CD4-positive, alpha-beta memory T cell (primary cell): ENCODE measurements at regions not wholly inside any gene's neighbourhood (a gene's known extent, or its start where the extent isn't known, plus 50 kb on each side); places are given as distances from the start of the nearest gene placed in this dataset.

Experiments used
- CTCF ChIA-PET: fragments of 350-600 bp; sonication (Branson Sonifier 250); formaldehyde crosslinking; loops from one replicate; lab custom pipeline; 2021; ENCODE audit warnings: inconsistent platforms; ENCODE audit not compliant: partially characterized antibody; lab: Charles Lee
- POLR2A ChIA-PET: fragments of 350-600 bp; sonication (Branson Sonifier 250); formaldehyde crosslinking; loops from one replicate; lab custom pipeline; 2021; ENCODE audit not compliant: partially characterized antibody; lab: Charles Lee
- DNase-seq, 5 donors: peaks; one replicate each; pipeline versions ENCODE4 v3.0.0 to v3.0.0-alpha.2; 2020 to 2022; ENCODE audit warnings: mixed read lengths in 1 of 5
- H3K27ac ChIP-seq: one replicate; pipeline ENCODE4 v1.7.0; 2013; ENCODE audit warnings: low read depth, low read length
- H3K27me3 ChIP-seq: 2 replicates; pipeline ENCODE4 v1.7.0; 2013; ENCODE audit warnings: mild to moderate bottlenecking, low read length, moderate library complexity; ENCODE audit not compliant: insufficient read depth
- H3K36me3 ChIP-seq: 2 replicates; pipeline ENCODE4 v1.7.0; 2013; ENCODE audit warnings: mild to moderate bottlenecking, low read length, moderate library complexity; ENCODE audit not compliant: insufficient read depth
- H3K4me1 ChIP-seq: 2 replicates; pipeline ENCODE4 v1.7.0; 2013; ENCODE audit warnings: mild to moderate bottlenecking, low read length, moderate library complexity; ENCODE audit not compliant: insufficient read depth
- H3K4me3 ChIP-seq, 2 donors: one replicate each; pipeline ENCODE4 v1.7.0; 2013; ENCODE audit warnings: low read length in 2 of 2, mild to moderate bottlenecking in 1 of 2
- H3K9me3 ChIP-seq, 2 donors: one replicate each; pipeline ENCODE4 v1.7.0; 2013; ENCODE audit warnings: low read length in 2 of 2, control low read depth in 1 of 2; ENCODE audit not compliant: control insufficient read depth in 1 of 2
- H3K27ac Mint-ChIP-seq, 7 donors: one replicate each; pipeline ENCODE4 v1.8.0; 2020 to 2021; ENCODE audit warnings: mixed read lengths in 7 of 7, mild to moderate bottlenecking in 6 of 7, inconsistent platforms in 3 of 7, moderate library complexity in 3 of 7
- H3K27me3 Mint-ChIP-seq, 2 donors: one replicate each; pipeline ENCODE4 v1.8.0; 2020 to 2021; ENCODE audit warnings: mixed read lengths in 2 of 2
- H3K36me3 Mint-ChIP-seq, 2 donors: one replicate each; pipeline ENCODE4 v1.8.0; 2020 to 2021; ENCODE audit warnings: mixed read lengths in 2 of 2, inconsistent platforms in 1 of 2, mild to moderate bottlenecking in 1 of 2
- H3K4me1 Mint-ChIP-seq, 4 donors: one replicate each; pipeline ENCODE4 v1.8.0; 2020 to 2021; ENCODE audit warnings: mixed read lengths in 4 of 4, mild to moderate bottlenecking in 1 of 4
- H3K4me3 Mint-ChIP-seq, 8 donors: one replicate each; pipeline ENCODE4 v1.8.0; 2020 to 2021; ENCODE audit warnings: mixed read lengths in 8 of 8, mild to moderate bottlenecking in 7 of 8, moderate library complexity in 6 of 8, inconsistent platforms in 3 of 8
- H3K9me3 Mint-ChIP-seq, 8 donors: one replicate each; pipeline ENCODE4 v1.8.0; 2020 to 2021; ENCODE audit warnings: mixed read lengths in 8 of 8, mild to moderate bottlenecking in 5 of 8, inconsistent platforms in 3 of 8, moderate library complexity in 1 of 8
- intact Hi-C: fragments of 100-400 bp; cut with micrococcal nuclease; formaldehyde crosslinking; loops from one replicate; pipeline ENCODE4 v1.15.1; 2023

- Histone ChIP-seq H3K4me1 (no peaks in the 10 kb centered on the region), H3K4me3 (no peak overlapping the region), H3K27ac (no peak overlapping the region), H3K27me3 (no peaks in the 10 kb centered on the region), H3K36me3 (no peaks in the 10 kb centered on the region), H3K9me3 (no peaks in the 10 kb centered on the region)
- Mint-ChIP-seq H3K4me3 (no peak overlapping the region), H3K9me3 (peaks cover 0 to 4% (median 1%) of the 10 kb centered on the region in 8 donors), H3K4me1 (peaks cover 0 to 4% (median 0%) of the 10 kb centered on the region in 4 donors), H3K27me3 (no peaks in the 10 kb centered on the region), H3K27ac (no peak overlapping the region), H3K36me3 (no peaks in the 10 kb centered on the region)
- intact Hi-C loops: no loop called here
- CTCF ChIA-PET: no interaction called here
- POLR2A ChIA-PET: no interaction called here
- no peak for DNase-seq
Measured at GRCh38 chr5:3300726-3301125, 294.9 kb upstream of the IRX1 start.

- no peaks in the 10 kb centered on the region for H3K36me3 ChIP-seq
- no peaks in the 10 kb centered on the region for H3K9me3 ChIP-seq
- Mint-ChIP-seq H3K4me1 (no peaks in the 10 kb centered on the region), H3K36me3 (no peaks in the 10 kb centered on the region), H3K9me3 (peaks cover 0 to 6% (median 3%) of the 10 kb centered on the region in 8 donors), H3K4me3 (no peak overlapping the region), H3K27me3 (no peaks in the 10 kb centered on the region), H3K27ac (no peak overlapping the region)
- H3K27ac ChIP-seq: no peak overlapping the region
- H3K4me1 ChIP-seq: no peaks in the 10 kb centered on the region
- ChIA-PET CTCF (no interaction called here), POLR2A (no interaction called here)
- H3K27me3 ChIP-seq: no peaks in the 10 kb centered on the region
- no peak for DNase-seq
- intact Hi-C loops: no loop called here
- H3K4me3 ChIP-seq: no peak overlapping the region
Measured at GRCh38 chr5:3299441-3299840, 296.2 kb upstream of the IRX1 start.

GRCh38 chr5:3297853-3298252 is 297.8 kb upstream of the IRX1 start:
- no peak overlapping the region for H3K4me3 Mint-ChIP-seq
- H3K27me3 Mint-ChIP-seq: no peaks in the 10 kb centered on the region
- Histone ChIP-seq H3K27me3 (no peaks in the 10 kb centered on the region), H3K4me3 (no peak overlapping the region), H3K9me3 (no peaks in the 10 kb centered on the region), H3K36me3 (no peaks in the 10 kb centered on the region), H3K27ac (no peak overlapping the region), H3K4me1 (no peaks in the 10 kb centered on the region)
- POLR2A ChIA-PET: no interaction called here
- intact Hi-C loops: no loop called here
- peaks cover 0 to 8% (median 4%) of the 10 kb centered on the region in 8 donors for H3K9me3 Mint-ChIP-seq
- CTCF ChIA-PET: no interaction called here
- DNase-seq: no peak
- no peak overlapping the region for H3K27ac Mint-ChIP-seq
- H3K4me1 Mint-ChIP-seq: no peaks in the 10 kb centered on the region
- no peaks in the 10 kb centered on the region for H3K36me3 Mint-ChIP-seq

- Mint-ChIP-seq H3K27me3 (no peaks in the 10 kb centered on the region), H3K27ac (no peak overlapping the region), H3K4me1 (no peaks in the 10 kb centered on the region), H3K36me3 (no peaks in the 10 kb centered on the region), H3K9me3 (peaks cover 0 to 15% (median 2%) of the 10 kb centered on the region in 8 donors), H3K4me3 (no peak overlapping the region)
- no peak overlapping the region for H3K4me3 ChIP-seq
- ChIA-PET CTCF (no interaction called here), POLR2A (no interaction called here)
- no peaks in the 10 kb centered on the region for H3K36me3 ChIP-seq
- H3K4me1 ChIP-seq: no peaks in the 10 kb centered on the region
- DNase-seq: no peak
- no peak overlapping the region for H3K27ac ChIP-seq
- H3K27me3 ChIP-seq: no peaks in the 10 kb centered on the region
- H3K9me3 ChIP-seq: no peaks in the 10 kb centered on the region
- intact Hi-C loops: no loop called here
Measured at GRCh38 chr5:3288325-3288724, 307.3 kb upstream of the IRX1 start.

GRCh38 chr5:3287516-3287915 is 308.1 kb upstream of the IRX1 start:
- no peaks in the 10 kb centered on the region for H3K4me1 Mint-ChIP-seq
- no peak overlapping the region for H3K4me3 Mint-ChIP-seq
- no peaks in the 10 kb centered on the region for H3K27me3 Mint-ChIP-seq
- no peaks in the 10 kb centered on the region for H3K36me3 ChIP-seq
- no peak overlapping the region for H3K27ac Mint-ChIP-seq
- H3K36me3 Mint-ChIP-seq: no peaks in the 10 kb centered on the region
- intact Hi-C loops: no loop called here
- CTCF ChIA-PET: no interaction called here
- POLR2A ChIA-PET: no interaction called here
- no peak overlapping the region for H3K27ac ChIP-seq
- no peak overlapping the region for H3K4me3 ChIP-seq
- no peaks in the 10 kb centered on the region for H3K4me1 ChIP-seq
- no peak for DNase-seq
- peaks cover 0 to 17% (median 2%) of the 10 kb centered on the region in 8 donors for H3K9me3 Mint-ChIP-seq
- H3K27me3 ChIP-seq: no peaks in the 10 kb centered on the region
- no peaks in the 10 kb centered on the region for H3K9me3 ChIP-seq

- no peak overlapping the region for H3K4me3 Mint-ChIP-seq
- H3K4me1 Mint-ChIP-seq: no peaks in the 10 kb centered on the region
- Histone ChIP-seq H3K36me3 (no peaks in the 10 kb centered on the region), H3K4me1 (no peaks in the 10 kb centered on the region), H3K27ac (no peak overlapping the region), H3K9me3 (no peaks in the 10 kb centered on the region), H3K27me3 (no peaks in the 10 kb centered on the region), H3K4me3 (no peak overlapping the region)
- ChIA-PET POLR2A (no interaction called here), CTCF (no interaction called here)
- H3K36me3 Mint-ChIP-seq: no peaks in the 10 kb centered on the region
- H3K9me3 Mint-ChIP-seq: peaks cover 0 to 15% (median 2%) of the 10 kb centered on the region in 8 donors
- DNase-seq: no peak
- intact Hi-C loops: no loop called here
- no peaks in the 10 kb centered on the region for H3K27me3 Mint-ChIP-seq
- H3K27ac Mint-ChIP-seq: no peak overlapping the region
Measured at GRCh38 chr5:3285621-3286020, 310.0 kb upstream of the IRX1 start.

- Mint-ChIP-seq H3K27me3 (no peaks in the 10 kb centered on the region), H3K9me3 (peaks cover 0 to 18% (median 4%) of the 10 kb centered on the region in 8 donors), H3K27ac (no peak overlapping the region), H3K36me3 (no peaks in the 10 kb centered on the region), H3K4me1 (no peaks in the 10 kb centered on the region), H3K4me3 (no peak overlapping the region)
- Histone ChIP-seq H3K36me3 (no peaks in the 10 kb centered on the region), H3K4me1 (no peaks in the 10 kb centered on the region), H3K4me3 (no peak overlapping the region), H3K9me3 (no peaks in the 10 kb centered on the region), H3K27me3 (no peaks in the 10 kb centered on the region), H3K27ac (no peak overlapping the region)
- DNase-seq: no peak
- POLR2A ChIA-PET: no interaction called here
- CTCF ChIA-PET: no interaction called here
- intact Hi-C loops: no loop called here
Measured at GRCh38 chr5:3284506-3284905, 311.1 kb upstream of the IRX1 start.

- Histone ChIP-seq H3K27ac (no peak overlapping the region), H3K9me3 (no peaks in the 10 kb centered on the region), H3K4me1 (no peaks in the 10 kb centered on the region), H3K4me3 (no peak overlapping the region), H3K36me3 (no peaks in the 10 kb centered on the region), H3K27me3 (no peaks in the 10 kb centered on the region)
- intact Hi-C loops: no loop called here
- Mint-ChIP-seq H3K4me1 (no peaks in the 10 kb centered on the region), H3K4me3 (no peak overlapping the region), H3K36me3 (no peaks in the 10 kb centered on the region), H3K27ac (no peak overlapping the region), H3K9me3 (peaks cover 0 to 11% (median 5%) of the 10 kb centered on the region in 8 donors), H3K27me3 (no peaks in the 10 kb centered on the region)
- CTCF ChIA-PET: no interaction called here
- POLR2A ChIA-PET: no interaction called here
- DNase-seq: no peak
Measured at GRCh38 chr5:3282841-3283240, 312.8 kb upstream of the IRX1 start.
